Sigmoid colon (tissue), 4 donors: ENCODE measurements at regions not wholly inside any gene's neighbourhood (a gene's known extent, or its start where the extent isn't known, plus 50 kb on each side); places are given as distances from the start of the nearest gene placed in this dataset.

ENCODE experiments used
- CTCF ChIP-seq, 4 experiments: fragments of 450-650 bp in 3 of 4; fragments of 200-600 bp in 1 of 4; IDR thresholded peaks; one replicate each; pipeline ENCODE4 v1.5.1; 2016 to 2019; ENCODE audit warnings: antibody characterized with exemption in 4 of 4, mild to moderate bottlenecking in 3 of 4, moderate library complexity in 2 of 4
- POLR2A ChIP-seq, 2 donors: fragments of 450-650 bp; IDR thresholded peaks; one replicate each; pipeline ENCODE4 v1.6.1; 2016; ENCODE audit warnings: antibody characterized with exemption in 2 of 2, mild to moderate bottlenecking in 2 of 2, moderate library complexity in 2 of 2
- POLR2AphosphoS5 ChIP-seq, 4 donors: sonication (generic); formaldehyde crosslinking; IDR thresholded peaks; one replicate each; pipeline ENCODE4 v1.6.1; 2017; ENCODE audit warnings: antibody characterized with exemption in 4 of 4

DNA sequence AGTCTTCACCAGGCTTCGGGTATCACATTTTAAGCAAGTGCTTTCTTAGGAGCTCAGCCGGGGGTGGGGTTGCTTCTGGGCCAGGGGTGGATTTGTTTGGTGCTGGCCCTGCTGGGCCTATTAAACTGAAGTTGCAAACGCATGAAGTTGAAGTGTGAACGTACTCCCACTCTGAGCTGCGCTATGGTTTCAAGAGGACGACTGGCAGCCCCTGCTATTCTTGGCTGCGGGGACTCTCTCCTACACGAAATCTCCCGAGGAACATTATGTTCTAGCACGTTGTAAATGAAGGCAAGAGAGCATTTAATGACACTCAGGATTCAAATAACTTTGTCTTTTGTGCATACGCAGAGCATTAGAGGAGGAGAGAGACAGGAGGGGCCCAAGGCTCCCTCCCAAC is 401.3 kb upstream of the BOD1L1 start:
- TF ChIP-seq POLR2A (IDR thresholded peaks at IDR 0.05): no peak
- TF ChIP-seq CTCF (IDR thresholded peaks at IDR 0.05): no peak
- TF ChIP-seq POLR2AphosphoS5 (IDR thresholded peaks at IDR 0.05): peak; percentile 27 to 52 (median 38)
